ENCODE measurements at regions not wholly inside any gene's neighbourhood (a gene's known extent, or its start where the extent isn't known, plus 50 kb on each side); places are given as distances from the start of the nearest gene placed in this dataset.

DNA sequence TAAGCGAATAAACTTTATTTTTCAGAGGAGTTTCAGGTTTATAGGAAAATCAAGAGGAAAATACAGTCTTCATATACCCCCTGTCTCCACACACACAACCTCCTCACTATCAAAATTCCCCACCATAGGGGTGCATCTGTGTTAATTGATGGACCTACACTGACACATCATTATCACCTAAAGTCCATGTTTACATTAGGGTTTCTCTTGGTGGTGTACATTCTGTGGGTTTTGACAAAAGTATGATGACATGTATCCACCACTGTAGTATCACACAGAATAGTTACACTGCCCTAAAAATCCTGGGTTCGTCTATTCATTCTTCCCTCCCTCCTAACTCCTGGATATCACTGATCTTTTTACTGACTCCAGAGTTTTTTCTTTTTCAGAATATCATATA, 654.2 kb downstream of the UQCRFS1 start:
- no peak for TF ChIP-seq NFRKB (IDR thresholded peaks at IDR 0.05)
- no peak for TF ChIP-seq ARNT (IDR thresholded peaks at IDR 0.05)
- TF ChIP-seq SP1 (IDR thresholded peaks at IDR 0.05) = no peak
- TF ChIP-seq ELF4 (IDR thresholded peaks at IDR 0.05) = no peak
- TF ChIP-seq FOXM1 (IDR thresholded peaks at IDR 0.05; ENCODE audit: borderline replicate concordance) = no peak
- TF ChIP-seq SUZ12 (IDR thresholded peaks at IDR 0.05) = no peak
- no peak for TF ChIP-seq BHLHE40 (IDR thresholded peaks at IDR 0.05; ENCODE audit: borderline replicate concordance)
- TF ChIP-seq ZNF384 (IDR thresholded peaks at IDR 0.05) = no peak
- TF ChIP-seq, protein P1, sequence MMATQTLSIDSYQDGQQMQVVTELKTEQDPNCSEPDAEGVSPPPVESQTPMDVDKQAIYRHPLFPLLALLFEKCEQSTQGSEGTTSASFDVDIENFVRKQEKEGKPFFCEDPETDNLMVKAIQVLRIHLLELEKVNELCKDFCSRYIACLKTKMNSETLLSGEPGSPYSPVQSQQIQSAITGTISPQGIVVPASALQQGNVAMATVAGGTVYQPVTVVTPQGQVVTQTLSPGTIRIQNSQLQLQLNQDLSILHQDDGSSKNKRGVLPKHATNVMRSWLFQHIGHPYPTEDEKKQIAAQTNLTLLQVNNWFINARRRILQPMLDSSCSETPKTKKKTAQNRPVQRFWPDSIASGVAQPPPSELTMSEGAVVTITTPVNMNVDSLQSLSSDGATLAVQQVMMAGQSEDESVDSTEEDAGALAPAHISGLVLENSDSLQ (IDR thresholded peaks at IDR 0.05) = no peak
